HG02981 (cell line): ENCODE measurements at regions not wholly inside any gene's neighbourhood (a gene's known extent, or its start where the extent isn't known, plus 50 kb on each side); places are given as distances from the start of the nearest gene placed in this dataset.

Source experiments
- ATAC-seq: cut with Tn5 transposase; IDR thresholded peaks from one replicate; pipeline ENCODE4 v1.9.1; 2021; ENCODE audit warnings: mild to moderate bottlenecking, moderate library complexity; ENCODE audit not compliant: unreplicated experiment

DNA sequence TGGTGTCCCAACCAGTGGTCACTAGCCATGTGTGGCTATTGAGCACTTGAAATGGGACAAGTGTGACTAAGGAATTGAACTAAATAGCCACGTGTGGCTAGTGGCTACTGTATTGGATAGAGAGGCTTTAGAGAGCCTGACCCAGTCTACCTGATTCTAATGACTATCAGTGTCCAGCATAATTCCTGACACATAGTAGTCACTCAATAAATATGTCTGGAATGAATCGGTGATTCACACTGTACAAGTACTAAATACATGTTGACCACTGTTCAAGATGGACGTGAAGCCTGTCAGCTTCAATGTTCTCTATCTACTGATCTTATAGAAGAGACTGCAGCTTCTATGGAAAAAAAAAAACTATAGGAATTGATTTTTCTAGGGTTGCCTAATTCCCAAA lies 57.7 kb upstream of the MAST4 start:
- ATAC-seq, result no peak

GRCh38 chr5:66540078-66540477 lies 56.1 kb upstream of the MAST4 start:
- no peak for ATAC-seq

- no peak for ATAC-seq
Observed at GRCh38 chr5:66542711-66543110, 53.5 kb upstream of the MAST4 start.
